ENCODE measurements at regions not wholly inside any gene's neighbourhood (a gene's known extent, or its start where the extent isn't known, plus 50 kb on each side); places are given as distances from the start of the nearest gene placed in this dataset.

DNA sequence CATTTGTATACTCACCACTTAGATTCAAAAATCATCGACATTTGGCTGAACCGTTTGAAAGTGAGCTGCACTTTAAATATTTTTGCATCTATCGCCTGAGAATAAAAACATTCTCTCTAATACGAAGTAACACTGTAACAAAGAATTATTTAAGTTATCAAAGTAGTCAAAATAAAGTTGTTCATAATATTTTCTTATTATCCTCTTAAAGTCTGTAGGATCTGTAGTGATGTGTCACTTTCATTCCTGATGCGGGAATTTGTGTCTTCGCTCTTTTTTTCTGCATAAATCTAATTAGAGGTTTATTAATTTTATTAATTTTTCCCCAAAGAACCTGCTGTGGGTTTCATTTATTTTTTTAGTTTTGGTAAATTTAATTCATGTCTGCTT lies 74.8 kb downstream of the ETS2 start:
- DNase-seq (ENCODE audit: insufficient read length, low spot score) = no peak
- no peak for FAIRE-seq
- TF ChIP-seq, protein P1, sequence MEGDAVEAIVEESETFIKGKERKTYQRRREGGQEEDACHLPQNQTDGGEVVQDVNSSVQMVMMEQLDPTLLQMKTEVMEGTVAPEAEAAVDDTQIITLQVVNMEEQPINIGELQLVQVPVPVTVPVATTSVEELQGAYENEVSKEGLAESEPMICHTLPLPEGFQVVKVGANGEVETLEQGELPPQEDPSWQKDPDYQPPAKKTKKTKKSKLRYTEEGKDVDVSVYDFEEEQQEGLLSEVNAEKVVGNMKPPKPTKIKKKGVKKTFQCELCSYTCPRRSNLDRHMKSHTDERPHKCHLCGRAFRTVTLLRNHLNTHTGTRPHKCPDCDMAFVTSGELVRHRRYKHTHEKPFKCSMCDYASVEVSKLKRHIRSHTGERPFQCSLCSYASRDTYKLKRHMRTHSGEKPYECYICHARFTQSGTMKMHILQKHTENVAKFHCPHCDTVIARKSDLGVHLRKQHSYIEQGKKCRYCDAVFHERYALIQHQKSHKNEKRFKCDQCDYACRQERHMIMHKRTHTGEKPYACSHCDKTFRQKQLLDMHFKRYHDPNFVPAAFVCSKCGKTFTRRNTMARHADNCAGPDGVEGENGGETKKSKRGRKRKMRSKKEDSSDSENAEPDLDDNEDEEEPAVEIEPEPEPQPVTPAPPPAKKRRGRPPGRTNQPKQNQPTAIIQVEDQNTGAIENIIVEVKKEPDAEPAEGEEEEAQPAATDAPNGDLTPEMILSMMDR (IDR thresholded peaks at IDR 0.05; ENCODE audit: insufficient read depth, missing control alignments) = no peak

DNA sequence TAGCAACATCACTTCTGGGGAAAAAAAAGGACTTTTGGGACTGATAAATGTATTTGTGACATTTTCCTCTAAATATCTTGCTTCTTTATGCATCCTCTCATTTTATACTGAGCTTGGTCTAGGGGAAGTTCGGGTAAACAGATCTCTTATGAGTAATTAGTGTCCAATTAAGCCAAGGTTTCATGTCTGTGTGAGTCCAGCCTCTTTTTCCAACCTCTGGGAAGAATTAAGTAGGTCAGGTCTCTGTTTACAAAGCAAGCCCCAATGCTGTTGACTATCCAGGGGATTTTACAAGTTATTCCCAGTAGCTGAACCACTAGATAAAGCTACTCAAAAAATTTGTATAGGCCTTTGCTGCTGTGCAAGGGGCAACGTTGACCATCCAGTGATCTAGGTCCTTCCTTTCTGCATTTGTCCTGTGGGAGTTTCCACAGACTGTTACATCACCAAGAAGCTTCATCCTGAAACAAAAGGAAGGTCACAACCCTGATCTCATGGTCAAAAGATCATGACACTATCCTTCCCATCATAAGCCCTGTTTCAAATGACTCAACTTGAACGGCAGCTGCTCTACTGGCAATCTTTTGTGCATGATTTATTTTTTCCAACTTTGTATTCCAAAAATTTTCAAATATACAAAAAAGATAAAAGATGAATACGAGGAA lies 74.3 kb downstream of the ETS2 start:
- DNase-seq (ENCODE audit: insufficient read length, low spot score) (no peak), FAIRE-seq (no peak)
- TF ChIP-seq, protein P1 (IDR thresholded peaks at IDR 0.05; ENCODE audit: insufficient read depth, missing control alignments) = no peak

DNA sequence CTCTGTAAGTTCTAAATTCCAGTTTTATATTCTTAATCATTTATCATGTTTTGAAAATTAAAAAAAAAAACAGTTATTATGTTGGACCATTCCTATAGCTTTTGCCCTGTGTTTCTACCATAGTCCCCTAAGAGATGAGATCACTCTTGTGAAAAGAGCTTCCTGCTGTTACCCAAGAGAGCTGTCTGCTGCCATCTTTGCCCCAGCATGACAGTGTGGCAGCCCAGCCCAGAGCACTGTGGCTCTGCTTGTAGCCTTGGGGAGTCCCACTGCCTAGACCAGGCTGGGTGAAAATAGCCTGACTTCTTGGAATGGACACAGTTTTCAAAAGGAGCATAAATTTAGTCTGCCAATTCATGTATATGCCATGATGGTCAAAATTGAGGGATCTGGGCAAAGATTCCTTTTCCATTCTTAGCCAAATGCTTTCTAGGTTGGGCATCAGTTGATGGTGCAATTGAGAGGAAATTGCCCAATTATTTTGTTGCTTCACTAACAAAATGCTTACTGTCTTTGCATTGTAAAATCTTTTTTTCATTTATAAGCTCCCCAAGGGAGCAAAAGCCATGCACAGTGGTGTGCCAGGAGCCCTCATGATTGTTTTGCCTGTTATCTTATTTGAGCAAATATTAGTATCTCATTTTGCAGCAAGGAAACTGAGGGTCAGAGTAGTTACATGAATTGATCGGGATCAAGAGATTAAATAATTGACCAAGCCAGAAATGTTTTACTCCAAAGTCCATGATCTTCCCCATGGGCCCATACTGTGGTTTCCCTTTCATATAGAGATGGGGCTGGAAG lies 72.8 kb downstream of the ETS2 start:
- FAIRE-seq (no peak), DNase-seq (ENCODE audit: insufficient read length, low spot score) (no peak)
- TF ChIP-seq, protein P1 (IDR thresholded peaks at IDR 0.05; ENCODE audit: insufficient read depth, missing control alignments) = no peak

DNA sequence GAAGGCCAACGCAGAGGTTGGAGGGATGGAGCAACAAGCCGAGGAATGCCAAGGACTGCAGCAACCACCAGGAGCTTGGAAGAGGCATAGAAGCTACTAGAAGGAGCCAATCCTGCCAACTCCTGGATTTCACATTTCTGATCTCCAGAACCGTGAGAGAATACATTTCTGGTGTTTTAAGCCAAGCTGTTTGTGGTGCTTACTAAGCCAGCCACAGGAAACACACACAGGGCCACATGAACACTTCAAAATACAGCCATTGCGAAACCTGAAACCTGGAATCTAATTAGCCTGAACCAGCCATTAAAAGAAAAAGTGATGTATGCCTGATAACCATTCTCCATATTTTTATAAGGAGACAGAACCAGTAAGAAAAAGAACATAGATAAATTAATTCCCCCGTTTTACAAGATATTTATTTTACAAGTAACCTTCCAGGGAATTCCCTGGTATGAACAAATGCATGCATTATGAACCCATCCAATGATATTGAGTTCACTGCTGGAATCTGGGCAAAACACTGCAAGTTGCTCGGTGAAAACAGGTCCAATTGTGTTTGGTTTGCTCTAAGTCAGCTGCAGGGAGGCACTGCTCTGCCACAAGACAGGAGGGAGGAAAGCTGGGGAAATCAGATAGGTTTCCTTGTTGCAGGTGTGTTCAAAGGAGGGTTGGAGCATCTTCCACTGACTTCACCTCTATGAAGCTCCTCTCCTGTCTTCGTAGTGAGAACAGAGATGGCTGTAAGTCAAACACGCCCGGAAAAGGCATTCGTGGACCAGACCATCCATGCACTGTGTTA lies 70.2 kb downstream of the ETS2 start:
- TF ChIP-seq, protein P1 (IDR thresholded peaks at IDR 0.05; ENCODE audit: insufficient read depth, missing control alignments) = no peak
- DNase-seq (ENCODE audit: insufficient read length, low spot score) (no peak), FAIRE-seq (no peak)
